GM19023 (cell line): ENCODE measurements at regions not wholly inside any gene's neighbourhood (a gene's known extent, or its start where the extent isn't known, plus 50 kb on each side); places are given as distances from the start of the nearest gene placed in this dataset.
"Not testable (repeated sequence)": the region's sequence is repeated elsewhere in the genome, so short reads cannot be mapped to it uniquely, and the experiment has no call there.

Experiments
- ATAC-seq: cut with Tn5 transposase; IDR thresholded peaks from one replicate; pipeline ENCODE4 v1.9.1; 2021; ENCODE audit warnings: mild to moderate bottlenecking, moderate library complexity; ENCODE audit not compliant: unreplicated experiment

- ATAC-seq = no peak
These were observed 134.8 kb upstream of the GDF10 start for GRCh38 chr10:47165168-47165710.

DNA sequence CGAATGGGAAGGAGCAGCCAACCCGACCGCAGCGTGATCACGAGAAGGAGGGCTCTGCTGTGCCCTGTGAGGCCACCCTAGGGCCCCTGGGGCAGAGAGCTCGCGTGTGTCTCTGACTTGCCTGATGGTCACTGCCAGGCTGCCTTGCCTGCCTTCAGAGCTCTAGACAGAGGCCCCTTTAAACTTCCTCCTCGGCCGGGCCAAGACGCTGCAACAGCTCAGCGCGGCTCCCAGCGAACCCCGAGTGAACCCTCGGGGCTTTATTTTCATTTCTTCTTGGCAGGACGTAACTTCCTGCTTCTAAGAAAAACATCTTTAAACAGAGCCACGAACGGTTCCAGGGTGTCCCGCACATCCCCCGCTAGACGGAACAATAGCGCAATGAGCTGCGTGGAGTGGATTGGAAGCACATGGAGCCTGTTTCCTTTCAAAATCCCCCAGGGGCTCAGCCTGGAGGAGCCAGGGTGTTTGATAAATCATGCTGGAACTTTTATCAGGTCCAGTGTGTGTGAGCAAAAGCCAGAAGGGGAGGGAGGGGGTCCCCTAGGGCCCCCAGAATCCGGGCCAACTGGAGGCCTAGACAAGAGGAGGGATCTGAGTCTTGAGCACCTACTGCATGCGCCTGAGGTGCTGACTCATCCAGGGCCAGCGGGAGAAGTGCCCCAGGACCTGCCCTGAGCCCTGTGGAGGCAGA is 134.1 kb upstream of the GDF10 start:
- ATAC-seq = no peak

GRCh38 chr10:47166405-47166777 is 133.6 kb upstream of the GDF10 start:
- no peak for ATAC-seq

DNA sequence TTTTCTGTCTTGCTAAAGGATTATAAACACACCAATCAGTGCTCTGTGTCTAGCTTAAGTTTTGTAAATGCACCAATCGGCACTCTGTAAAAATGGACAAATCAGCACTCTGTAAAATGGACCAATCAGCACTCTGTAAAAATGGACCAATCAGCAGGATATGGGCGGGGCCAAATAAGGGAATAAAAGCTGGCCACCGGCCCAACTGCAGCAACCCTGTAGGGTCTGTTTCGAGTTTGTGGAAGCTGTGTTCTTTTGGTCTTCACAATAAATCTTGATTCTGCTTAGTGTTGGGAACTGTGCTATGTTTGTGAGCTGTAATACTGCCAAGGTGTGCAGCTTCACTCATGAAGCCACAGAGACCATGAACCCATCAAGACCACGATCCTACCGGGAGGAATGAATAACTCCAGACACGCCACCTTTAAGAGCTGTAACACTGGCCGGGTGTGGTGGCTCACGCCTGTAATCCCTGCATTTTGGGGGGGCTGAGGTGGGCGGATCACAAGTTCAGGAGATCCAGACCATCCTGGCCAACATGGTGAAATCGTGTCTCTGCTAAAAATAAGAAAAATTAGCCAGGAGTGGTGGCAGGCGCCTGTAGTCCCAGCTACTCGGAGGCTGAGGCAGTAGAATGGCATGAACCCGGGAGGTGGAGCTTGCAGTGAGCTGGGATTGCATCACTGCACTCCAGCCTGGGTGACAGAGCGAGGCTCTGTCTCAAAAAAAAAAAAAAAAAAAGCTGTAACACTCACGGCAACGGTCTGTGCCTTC is 133.0 kb upstream of the GDF10 start:
- ATAC-seq = not testable (repeated sequence)

DNA sequence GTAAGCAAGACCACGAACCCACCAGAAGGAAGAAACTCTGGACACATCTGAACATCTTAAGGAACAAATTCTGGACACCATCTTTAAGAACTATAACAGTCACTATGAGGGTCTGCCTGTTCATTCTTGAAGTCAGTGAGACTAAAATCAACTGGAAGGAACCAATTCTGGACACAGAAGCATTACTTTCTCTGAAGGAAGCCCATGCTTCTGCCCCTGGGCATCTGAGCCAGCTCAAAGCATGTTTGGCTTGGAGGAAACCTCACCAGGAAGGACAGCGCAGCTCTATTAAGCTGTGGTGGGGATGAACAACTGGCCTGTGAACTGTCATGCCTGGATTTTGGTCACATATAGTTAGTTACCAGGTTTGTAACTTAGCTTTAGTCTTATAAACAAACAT is 132.4 kb upstream of the GDF10 start:
- ATAC-seq = no peak

GRCh38 chr10:47169581-47169980 is 130.4 kb upstream of the GDF10 start:
- no peak for ATAC-seq

DNA sequence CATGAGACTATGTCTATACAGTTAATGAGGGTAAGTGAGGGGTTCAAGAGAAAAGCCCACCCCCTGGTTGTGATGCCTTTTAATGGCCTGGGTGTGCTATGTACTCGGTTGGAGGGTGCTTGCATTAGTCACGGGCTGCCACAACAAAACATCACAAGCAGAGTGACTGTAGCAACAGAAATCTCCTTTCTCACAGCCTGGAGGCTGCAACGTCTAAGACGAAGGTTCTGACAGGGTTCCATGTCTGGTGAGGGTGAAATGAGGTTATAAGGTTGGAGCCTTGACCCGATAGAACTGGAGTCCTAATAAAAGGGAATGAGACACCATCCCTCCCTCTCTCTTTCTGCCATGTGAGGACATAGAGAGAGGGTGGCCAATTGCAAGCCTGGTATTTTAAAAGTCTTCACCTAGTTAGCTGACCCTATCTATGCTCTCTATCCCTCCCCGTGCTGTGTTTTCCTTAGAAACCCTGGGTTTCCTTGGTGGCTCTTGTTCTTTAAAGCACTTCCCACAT is 126.0 kb upstream of the GDF10 start:
- no peak for ATAC-seq

GRCh38 chr10:47175181-47176123 is 124.5 kb upstream of the GDF10 start:
- no peak for ATAC-seq

GRCh38 chr10:47176206-47176902 is 123.6 kb upstream of the GDF10 start:
- no peak for ATAC-seq

- ATAC-seq = no peak
These were observed 122.8 kb upstream of the GDF10 start for GRCh38 chr10:47176903-47177868.

- no peak for ATAC-seq
These were observed 121.3 kb upstream of the GDF10 start for GRCh38 chr10:47178537-47179290.

DNA sequence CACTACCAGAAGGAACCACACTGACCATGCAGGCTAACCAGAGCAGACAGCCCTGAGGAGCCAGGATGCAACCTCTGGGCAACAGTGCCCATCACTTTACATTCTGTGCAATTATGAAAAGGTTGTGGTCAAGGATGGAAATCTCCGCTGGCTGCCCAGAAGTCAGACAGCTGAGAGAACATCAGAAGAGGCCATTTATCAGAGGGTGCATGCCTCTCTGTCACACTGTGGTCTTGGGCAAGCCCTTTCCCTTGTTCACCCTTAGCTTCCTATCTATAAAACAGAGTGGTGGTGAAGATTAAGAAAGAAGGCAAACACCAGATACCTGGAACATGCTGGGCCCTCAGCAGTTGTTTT is 120.7 kb upstream of the GDF10 start:
- no peak for ATAC-seq

GRCh38 chr10:47181052-47181849 is 118.7 kb upstream of the GDF10 start:
- no peak for ATAC-seq

GRCh38 chr10:47182934-47183703 is 116.9 kb upstream of the GDF10 start:
- ATAC-seq = no peak

- no peak for ATAC-seq
These were observed 116.3 kb upstream of the GDF10 start for GRCh38 chr10:47183704-47184041.

DNA sequence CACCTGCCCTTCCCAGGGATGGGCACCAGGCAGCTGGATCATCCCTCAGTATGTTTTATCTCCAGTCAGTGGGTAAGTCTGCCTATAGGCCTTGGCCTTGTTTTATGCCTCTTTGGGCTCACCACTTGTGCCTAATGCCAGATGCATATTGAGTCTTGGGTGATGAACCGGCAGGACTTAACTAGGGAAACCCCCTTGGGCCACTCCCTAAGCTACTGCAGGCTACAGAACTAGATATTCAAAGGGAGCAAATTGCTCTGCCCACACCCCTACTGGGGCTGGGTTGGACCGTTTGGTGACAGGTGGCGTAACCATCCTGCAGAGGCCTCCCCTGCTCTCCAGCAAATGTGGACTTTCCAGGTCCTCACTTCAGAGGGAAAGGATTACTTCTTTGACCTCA is 115.7 kb upstream of the GDF10 start:
- ATAC-seq = no peak

DNA sequence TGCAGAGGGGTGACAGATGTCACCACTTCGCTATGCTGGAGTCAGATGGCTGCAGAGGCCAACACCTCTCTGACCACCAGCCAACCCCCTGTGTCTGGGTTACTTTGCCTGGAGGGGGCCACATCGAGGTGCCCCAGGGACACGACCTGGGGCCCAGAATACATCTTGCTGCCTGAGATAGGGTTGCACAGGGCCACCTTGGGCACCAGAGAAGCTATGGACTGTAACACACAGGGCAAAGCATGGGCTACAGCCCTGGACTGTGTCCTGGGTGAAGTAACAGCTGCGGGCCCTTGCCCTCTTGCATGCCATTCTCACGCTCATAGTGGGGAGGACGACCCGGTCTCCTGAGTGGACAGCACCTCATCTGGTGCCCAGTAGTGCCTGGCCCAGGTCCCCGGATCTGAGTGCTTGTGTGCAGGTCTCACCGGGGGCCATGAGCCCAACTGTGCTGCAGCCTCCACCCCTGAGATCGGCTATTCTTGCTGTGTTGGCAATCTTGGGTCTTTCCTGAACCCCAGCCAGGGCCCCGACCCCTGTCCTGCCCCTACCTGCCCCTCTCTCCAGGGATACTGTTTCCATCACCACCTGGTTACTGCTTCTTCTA is 115.2 kb upstream of the GDF10 start:
- no peak for ATAC-seq
